T-helper 2 cell treated with Interferon-gamma antibody and Interleukin-4, amounts not matched to agents 100 ng/mL and 5 ng/mL, for 36 hours (primary cell): ENCODE measurements at regions not wholly inside any gene's neighbourhood (a gene's known extent, or its start where the extent isn't known, plus 50 kb on each side); places are given as distances from the start of the nearest gene placed in this dataset.

Experiments
- intact Hi-C: fragments of 100-400 bp; cut with micrococcal nuclease; formaldehyde crosslinking; loops from one replicate; pipeline ENCODE4 v1.15.1; 2023

- intact Hi-C loops = no loop called here
Measured at GRCh38 chr10:10798864-10799192, 218.8 kb upstream of the CELF2 start.

- intact Hi-C loops = no loop called here
Measured at GRCh38 chr10:10800961-10801360, 216.7 kb upstream of the CELF2 start.

GRCh38 chr10:10803278-10803677 is 214.4 kb upstream of the CELF2 start:
- intact Hi-C loops = no loop called here

- intact Hi-C loops = no loop called here
Measured at GRCh38 chr10:10804061-10804460, 213.6 kb upstream of the CELF2 start.

- intact Hi-C loops = no loop called here
Measured at GRCh38 chr10:10804998-10805740, 212.5 kb upstream of the CELF2 start.

- intact Hi-C loops = no loop called here
Measured at GRCh38 chr10:10807106-10807505, 210.6 kb upstream of the CELF2 start.

- intact Hi-C loops = no loop called here
Measured at GRCh38 chr10:10811562-10811961, 206.1 kb upstream of the CELF2 start.

- intact Hi-C loops = no loop called here
Measured at GRCh38 chr10:10813656-10814055, 204.0 kb upstream of the CELF2 start.

- intact Hi-C loops = no loop called here
Measured at GRCh38 chr10:10814069-10814468, 203.6 kb upstream of the CELF2 start.

- intact Hi-C loops = no loop called here
Measured at GRCh38 chr10:10816447-10816846, 201.2 kb upstream of the CELF2 start.

GRCh38 chr10:10817609-10818008 is 200.1 kb upstream of the CELF2 start:
- intact Hi-C loops = no loop called here

GRCh38 chr10:10818082-10818481 is 199.6 kb upstream of the CELF2 start:
- intact Hi-C loops = no loop called here

GRCh38 chr10:10819206-10819856 is 198.3 kb upstream of the CELF2 start:
- intact Hi-C loops = no loop called here

GRCh38 chr10:10821926-10822325 is 195.7 kb upstream of the CELF2 start:
- intact Hi-C loops = no loop called here

GRCh38 chr10:10824591-10825148 is 193.0 kb upstream of the CELF2 start:
- intact Hi-C loops = no loop called here

- intact Hi-C loops = no loop called here
Measured at GRCh38 chr10:10826125-10826524, 191.5 kb upstream of the CELF2 start.

- intact Hi-C loops = no loop called here
Measured at GRCh38 chr10:10828623-10829022, 189.0 kb upstream of the CELF2 start.

GRCh38 chr10:10829576-10829975 is 188.1 kb upstream of the CELF2 start:
- intact Hi-C loops = no loop called here

- intact Hi-C loops = no loop called here
Measured at GRCh38 chr10:10830293-10830986, 187.2 kb upstream of the CELF2 start.

GRCh38 chr10:10831085-10831484 is 186.6 kb upstream of the CELF2 start:
- intact Hi-C loops = no loop called here

- intact Hi-C loops = no loop called here
Measured at GRCh38 chr10:10833955-10834354, 183.7 kb upstream of the CELF2 start.

GRCh38 chr10:10844251-10844650 is 173.4 kb upstream of the CELF2 start:
- intact Hi-C loops = no loop called here
